ENCODE measurements at regions not wholly inside any gene's neighbourhood (a gene's known extent, or its start where the extent isn't known, plus 50 kb on each side); places are given as distances from the start of the nearest gene placed in this dataset.

DNA sequence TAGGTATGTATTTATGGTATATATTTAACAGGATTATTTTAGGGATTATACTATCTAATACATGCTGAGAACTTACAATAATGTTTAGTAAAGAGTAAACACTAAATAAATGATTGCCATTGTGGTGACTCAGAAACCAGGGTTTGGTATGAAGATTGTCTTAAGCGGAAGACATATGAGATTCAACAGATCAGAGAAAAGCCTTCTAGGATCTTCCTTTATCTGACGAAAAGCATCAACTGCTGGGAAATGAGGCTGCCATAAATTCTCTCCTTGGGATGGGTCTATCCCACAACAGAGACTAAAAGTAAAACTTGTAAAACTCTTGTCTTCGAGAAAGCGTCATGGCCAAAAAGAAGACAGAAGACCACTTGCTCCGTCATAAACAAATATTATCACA, 1352.2 kb upstream of the EPHA6 start:
- Histone ChIP-seq H3K4me3 (ENCODE audit: low read length) (no peak overlapping the region), H3K9me2 (ENCODE audit: insufficient read depth, low read length) (no peaks in the 10 kb centered on the region), H3K36me3 (ENCODE audit: insufficient read depth, low read length) (no peaks in the 10 kb centered on the region), H3F3A (ENCODE audit: insufficient read depth, low read length, poor library complexity, severe bottlenecking) (no peaks in the 10 kb centered on the region), H3K4me2 (ENCODE audit: low read length) (no peak overlapping the region), H3K27ac (ENCODE audit: low read length) (no peak overlapping the region), H3K9ac (ENCODE audit: low read length) (no peak overlapping the region), H3K9me3 (ENCODE audit: low read length) (no peaks in the 10 kb centered on the region), H3K79me2 (replicated peaks; ENCODE audit: insufficient read depth, low read length) (no peaks in the 10 kb centered on the region), H3K27me3 (ENCODE audit: insufficient read depth, low read depth, low read length) (no peaks in the 10 kb centered on the region), H2AFZ (ENCODE audit: low read depth, low read length) (no peak overlapping the region), H4K20me1 (ENCODE audit: insufficient read depth) (no peaks in the 10 kb centered on the region)
- TF ChIP-seq EZH2 (IDR thresholded peaks at IDR 0.05; ENCODE audit: borderline replicate concordance, insufficient read depth, low read length, poor library complexity, severe bottlenecking) = no peak
- no peak for TF ChIP-seq MXI1 (conservative IDR thresholded peaks at IDR 0.05; ENCODE audit: poor library complexity, severe bottlenecking)
- TF ChIP-seq, protein P1, sequence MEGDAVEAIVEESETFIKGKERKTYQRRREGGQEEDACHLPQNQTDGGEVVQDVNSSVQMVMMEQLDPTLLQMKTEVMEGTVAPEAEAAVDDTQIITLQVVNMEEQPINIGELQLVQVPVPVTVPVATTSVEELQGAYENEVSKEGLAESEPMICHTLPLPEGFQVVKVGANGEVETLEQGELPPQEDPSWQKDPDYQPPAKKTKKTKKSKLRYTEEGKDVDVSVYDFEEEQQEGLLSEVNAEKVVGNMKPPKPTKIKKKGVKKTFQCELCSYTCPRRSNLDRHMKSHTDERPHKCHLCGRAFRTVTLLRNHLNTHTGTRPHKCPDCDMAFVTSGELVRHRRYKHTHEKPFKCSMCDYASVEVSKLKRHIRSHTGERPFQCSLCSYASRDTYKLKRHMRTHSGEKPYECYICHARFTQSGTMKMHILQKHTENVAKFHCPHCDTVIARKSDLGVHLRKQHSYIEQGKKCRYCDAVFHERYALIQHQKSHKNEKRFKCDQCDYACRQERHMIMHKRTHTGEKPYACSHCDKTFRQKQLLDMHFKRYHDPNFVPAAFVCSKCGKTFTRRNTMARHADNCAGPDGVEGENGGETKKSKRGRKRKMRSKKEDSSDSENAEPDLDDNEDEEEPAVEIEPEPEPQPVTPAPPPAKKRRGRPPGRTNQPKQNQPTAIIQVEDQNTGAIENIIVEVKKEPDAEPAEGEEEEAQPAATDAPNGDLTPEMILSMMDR (IDR thresholded peaks at IDR 0.05; ENCODE audit: poor library complexity, severe bottlenecking) = no peak
- TF ChIP-seq TAF1 (IDR thresholded peaks at IDR 0.05; ENCODE audit: low read depth) = no peak
- TF ChIP-seq SMC3 (conservative IDR thresholded peaks at IDR 0.05; ENCODE audit: poor library complexity) = no peak
- TF ChIP-seq POLR2AphosphoS5 (IDR thresholded peaks at IDR 0.05) = no peak
- TF ChIP-seq, protein P2, sequence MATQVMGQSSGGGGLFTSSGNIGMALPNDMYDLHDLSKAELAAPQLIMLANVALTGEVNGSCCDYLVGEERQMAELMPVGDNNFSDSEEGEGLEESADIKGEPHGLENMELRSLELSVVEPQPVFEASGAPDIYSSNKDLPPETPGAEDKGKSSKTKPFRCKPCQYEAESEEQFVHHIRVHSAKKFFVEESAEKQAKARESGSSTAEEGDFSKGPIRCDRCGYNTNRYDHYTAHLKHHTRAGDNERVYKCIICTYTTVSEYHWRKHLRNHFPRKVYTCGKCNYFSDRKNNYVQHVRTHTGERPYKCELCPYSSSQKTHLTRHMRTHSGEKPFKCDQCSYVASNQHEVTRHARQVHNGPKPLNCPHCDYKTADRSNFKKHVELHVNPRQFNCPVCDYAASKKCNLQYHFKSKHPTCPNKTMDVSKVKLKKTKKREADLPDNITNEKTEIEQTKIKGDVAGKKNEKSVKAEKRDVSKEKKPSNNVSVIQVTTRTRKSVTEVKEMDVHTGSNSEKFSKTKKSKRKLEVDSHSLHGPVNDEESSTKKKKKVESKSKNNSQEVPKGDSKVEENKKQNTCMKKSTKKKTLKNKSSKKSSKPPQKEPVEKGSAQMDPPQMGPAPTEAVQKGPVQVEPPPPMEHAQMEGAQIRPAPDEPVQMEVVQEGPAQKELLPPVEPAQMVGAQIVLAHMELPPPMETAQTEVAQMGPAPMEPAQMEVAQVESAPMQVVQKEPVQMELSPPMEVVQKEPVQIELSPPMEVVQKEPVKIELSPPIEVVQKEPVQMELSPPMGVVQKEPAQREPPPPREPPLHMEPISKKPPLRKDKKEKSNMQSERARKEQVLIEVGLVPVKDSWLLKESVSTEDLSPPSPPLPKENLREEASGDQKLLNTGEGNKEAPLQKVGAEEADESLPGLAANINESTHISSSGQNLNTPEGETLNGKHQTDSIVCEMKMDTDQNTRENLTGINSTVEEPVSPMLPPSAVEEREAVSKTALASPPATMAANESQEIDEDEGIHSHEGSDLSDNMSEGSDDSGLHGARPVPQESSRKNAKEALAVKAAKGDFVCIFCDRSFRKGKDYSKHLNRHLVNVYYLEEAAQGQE (IDR thresholded peaks at IDR 0.05; ENCODE audit: borderline replicate concordance) = no peak
- no peak for TF ChIP-seq RAD21 (conservative IDR thresholded peaks at IDR 0.05)
- TF ChIP-seq EP300 (conservative IDR thresholded peaks at IDR 0.05; ENCODE audit: poor library complexity, severe bottlenecking) = no peak

GRCh38 chr3:95464346-95464745, 1350.0 kb upstream of the EPHA6 start:
- Histone ChIP-seq H3K79me2 (replicated peaks; ENCODE audit: insufficient read depth, low read length) (no peaks in the 10 kb centered on the region), H3K27me3 (ENCODE audit: insufficient read depth, low read depth, low read length) (no peaks in the 10 kb centered on the region), H3K4me3 (ENCODE audit: low read length) (no peak overlapping the region), H3K27ac (ENCODE audit: low read length) (no peak overlapping the region), H2AFZ (ENCODE audit: low read depth, low read length) (no peak overlapping the region), H3K36me3 (ENCODE audit: insufficient read depth, low read length) (no peaks in the 10 kb centered on the region), H3K9me3 (ENCODE audit: low read length) (no peaks in the 10 kb centered on the region), H3K4me2 (ENCODE audit: low read length) (no peak overlapping the region), H3K9me2 (ENCODE audit: insufficient read depth, low read length) (no peaks in the 10 kb centered on the region), H4K20me1 (ENCODE audit: insufficient read depth) (no peaks in the 10 kb centered on the region), H3K9ac (ENCODE audit: low read length) (no peak overlapping the region), H3F3A (ENCODE audit: insufficient read depth, low read length, poor library complexity, severe bottlenecking) (no peaks in the 10 kb centered on the region)
- TF ChIP-seq MXI1 (conservative IDR thresholded peaks at IDR 0.05; ENCODE audit: poor library complexity, severe bottlenecking) = no peak
- no peak for TF ChIP-seq EP300 (conservative IDR thresholded peaks at IDR 0.05; ENCODE audit: poor library complexity, severe bottlenecking)
- no peak for TF ChIP-seq RAD21 (conservative IDR thresholded peaks at IDR 0.05)
- TF ChIP-seq SMC3 (conservative IDR thresholded peaks at IDR 0.05; ENCODE audit: poor library complexity) = no peak
- TF ChIP-seq, protein P1 (IDR thresholded peaks at IDR 0.05; ENCODE audit: poor library complexity, severe bottlenecking) = no peak
- TF ChIP-seq, protein P2 (IDR thresholded peaks at IDR 0.05; ENCODE audit: borderline replicate concordance) = no peak
- TF ChIP-seq TAF1 (IDR thresholded peaks at IDR 0.05; ENCODE audit: low read depth) = no peak
- TF ChIP-seq POLR2AphosphoS5 (IDR thresholded peaks at IDR 0.05) = no peak
- TF ChIP-seq EZH2 (IDR thresholded peaks at IDR 0.05; ENCODE audit: borderline replicate concordance, insufficient read depth, low read length, poor library complexity, severe bottlenecking) = no peak
